ENCODE measurements at regions not wholly inside any gene's neighbourhood (a gene's known extent, or its start where the extent isn't known, plus 50 kb on each side); places are given as distances from the start of the nearest gene placed in this dataset.

DNA sequence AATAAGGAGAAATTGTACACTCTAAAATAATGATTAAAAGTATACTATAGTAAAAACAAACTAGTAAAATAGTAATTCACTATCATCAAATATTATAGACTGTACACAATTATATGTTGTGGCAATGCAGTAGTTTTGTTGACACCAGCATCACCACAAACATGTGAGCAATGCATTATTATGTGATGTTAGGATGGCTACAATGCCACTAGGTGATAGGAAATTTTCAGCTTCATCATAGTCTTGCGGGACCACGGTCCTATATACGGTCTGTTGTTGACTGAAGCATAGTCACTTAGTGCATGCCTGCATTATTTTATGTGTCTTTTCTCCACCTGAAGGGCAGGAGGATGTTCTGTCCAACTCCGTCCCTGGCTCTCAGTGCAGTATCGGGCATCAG is 104.8 kb upstream of the NEDD9 start:
- TF ChIP-seq EZH2phosphoT487 (conservative IDR thresholded peaks at IDR 0.05; ENCODE audit: low read length), result no peak
- TF ChIP-seq, protein P1, sequence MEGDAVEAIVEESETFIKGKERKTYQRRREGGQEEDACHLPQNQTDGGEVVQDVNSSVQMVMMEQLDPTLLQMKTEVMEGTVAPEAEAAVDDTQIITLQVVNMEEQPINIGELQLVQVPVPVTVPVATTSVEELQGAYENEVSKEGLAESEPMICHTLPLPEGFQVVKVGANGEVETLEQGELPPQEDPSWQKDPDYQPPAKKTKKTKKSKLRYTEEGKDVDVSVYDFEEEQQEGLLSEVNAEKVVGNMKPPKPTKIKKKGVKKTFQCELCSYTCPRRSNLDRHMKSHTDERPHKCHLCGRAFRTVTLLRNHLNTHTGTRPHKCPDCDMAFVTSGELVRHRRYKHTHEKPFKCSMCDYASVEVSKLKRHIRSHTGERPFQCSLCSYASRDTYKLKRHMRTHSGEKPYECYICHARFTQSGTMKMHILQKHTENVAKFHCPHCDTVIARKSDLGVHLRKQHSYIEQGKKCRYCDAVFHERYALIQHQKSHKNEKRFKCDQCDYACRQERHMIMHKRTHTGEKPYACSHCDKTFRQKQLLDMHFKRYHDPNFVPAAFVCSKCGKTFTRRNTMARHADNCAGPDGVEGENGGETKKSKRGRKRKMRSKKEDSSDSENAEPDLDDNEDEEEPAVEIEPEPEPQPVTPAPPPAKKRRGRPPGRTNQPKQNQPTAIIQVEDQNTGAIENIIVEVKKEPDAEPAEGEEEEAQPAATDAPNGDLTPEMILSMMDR (IDR thresholded peaks at IDR 0.05; ENCODE audit: insufficient read depth, low read length, poor library complexity, severe bottlenecking), result no peak

All from SU-DHL-6 (cell line).